ENCODE measurements at regions not wholly inside any gene's neighbourhood (a gene's known extent, or its start where the extent isn't known, plus 50 kb on each side); places are given as distances from the start of the nearest gene placed in this dataset.

- Mint-ChIP-seq H3K27ac (no peak overlapping the region), H3K9me3 (peaks cover 0 to 3% (median 1%) of the 10 kb centered on the region in 7 donors), H3K4me1 (no peaks in the 10 kb centered on the region), H3K4me3 (no peak overlapping the region), H3K27me3 (ENCODE audit: low read depth in 3 of 3) (no peaks in the 10 kb centered on the region), H3K36me3 (no peaks in the 10 kb centered on the region)
- no peaks in the 10 kb centered on the region for H3K36me3 ChIP-seq (replicated peaks in 1 of 2; ENCODE audit: control insufficient read depth in 1 of 2, insufficient read depth in 2 of 2, low read length in 2 of 2)
- DNase-seq, result no peak
- H3K27ac ChIP-seq (ENCODE audit: low read depth in 1 of 2, low read length in 2 of 2), result no peak overlapping the region
- H3K4me1 ChIP-seq (ENCODE audit: control insufficient read depth in 1 of 2, insufficient read depth in 2 of 2, low read length in 2 of 2), result no peaks in the 10 kb centered on the region
- no peaks in the 10 kb centered on the region for H3K79me2 ChIP-seq (ENCODE audit: insufficient read depth, low read length)
- H4K20me1 ChIP-seq (ENCODE audit: insufficient read depth, low read length), result no peaks in the 10 kb centered on the region
- no peak overlapping the region for H3K9ac ChIP-seq (ENCODE audit: insufficient read depth, low read length, poor library complexity, severe bottlenecking)
- no peak overlapping the region for H2AFZ ChIP-seq (ENCODE audit: insufficient read depth, low read depth, low read length, poor library complexity, severe bottlenecking)
- intact Hi-C loops (cut with micrococcal nuclease), result no loop called here
- TF ChIP-seq CTCF (IDR thresholded peaks at IDR 0.05), result no peak
- H3K27me3 ChIP-seq (ENCODE audit: control insufficient read depth in 2 of 2, insufficient read depth in 2 of 2, low read length in 2 of 2), result no peaks in the 10 kb centered on the region
- no peak overlapping the region for H3K4me3 ChIP-seq (replicated peaks in 1 of 3; ENCODE audit: low read depth in 2 of 3, low read length in 3 of 3)
- H3K9me3 ChIP-seq (replicated peaks in 1 of 2; ENCODE audit: control insufficient read depth in 1 of 2, insufficient read depth in 1 of 2, low read length in 2 of 2), result no peaks in the 10 kb centered on the region
- H3K4me2 ChIP-seq (replicated peaks; ENCODE audit: extremely low read depth, low read length, poor library complexity, severe bottlenecking), result no peak overlapping the region
These were observed 166.8 kb downstream of the RMST start for GRCh38 chr12:97629382-97629781.

DNA sequence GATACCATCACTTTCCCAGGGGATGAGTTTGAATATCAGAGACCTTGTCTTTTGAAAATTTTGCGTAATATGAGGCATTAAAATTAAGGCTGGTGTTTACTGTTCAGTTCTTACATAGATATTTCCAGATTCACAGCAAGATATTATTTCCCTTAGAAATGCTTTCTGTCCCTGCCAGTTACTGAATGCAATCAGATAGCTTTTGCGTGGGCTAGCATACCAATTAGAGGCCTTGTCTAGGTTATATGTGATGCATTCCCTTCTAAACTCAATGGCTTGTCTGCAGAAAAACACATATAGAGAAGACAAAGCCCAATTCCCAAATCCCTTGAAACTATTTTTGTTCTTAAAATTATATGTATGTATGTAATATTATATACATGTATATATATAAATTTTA, 167.8 kb downstream of the RMST start:
- intact Hi-C loops (cut with micrococcal nuclease), result no loop called here
- peaks cover 0 to 4% (median 2%) of the 10 kb centered on the region in 7 donors for H3K9me3 Mint-ChIP-seq
- H3K27me3 Mint-ChIP-seq (ENCODE audit: low read depth in 3 of 3), result no peaks in the 10 kb centered on the region
- H3K79me2 ChIP-seq (ENCODE audit: insufficient read depth, low read length), result no peaks in the 10 kb centered on the region
- no CpG with 5 or more reads among the region's 2 CpGs for WGBS (ENCODE audit: insufficient coverage)
- H3K27me3 ChIP-seq (ENCODE audit: control insufficient read depth in 2 of 2, insufficient read depth in 2 of 2, low read length in 2 of 2), result no peaks in the 10 kb centered on the region
- no peak overlapping the region for H3K4me3 ChIP-seq (replicated peaks in 1 of 3; ENCODE audit: low read depth in 2 of 3, low read length in 3 of 3)
- no peaks in the 10 kb centered on the region for H3K36me3 Mint-ChIP-seq
- no peak overlapping the region for H3K27ac ChIP-seq (ENCODE audit: low read depth in 1 of 2, low read length in 2 of 2)
- no peak overlapping the region for H3K27ac Mint-ChIP-seq
- no peak overlapping the region for H3K9ac ChIP-seq (ENCODE audit: insufficient read depth, low read length, poor library complexity, severe bottlenecking)
- H4K20me1 ChIP-seq (ENCODE audit: insufficient read depth, low read length), result no peaks in the 10 kb centered on the region
- no peaks in the 10 kb centered on the region for H3K4me1 ChIP-seq (ENCODE audit: control insufficient read depth in 1 of 2, insufficient read depth in 2 of 2, low read length in 2 of 2)
- DNase-seq, result no peak
- no peaks in the 10 kb centered on the region for H3K36me3 ChIP-seq (replicated peaks in 1 of 2; ENCODE audit: control insufficient read depth in 1 of 2, insufficient read depth in 2 of 2, low read length in 2 of 2)
- no peak overlapping the region for H2AFZ ChIP-seq (ENCODE audit: insufficient read depth, low read depth, low read length, poor library complexity, severe bottlenecking)
- H3K9me3 ChIP-seq (replicated peaks in 1 of 2; ENCODE audit: control insufficient read depth in 1 of 2, insufficient read depth in 1 of 2, low read length in 2 of 2), result no peaks in the 10 kb centered on the region
- no peak overlapping the region for H3K4me3 Mint-ChIP-seq
- H3K4me2 ChIP-seq (replicated peaks; ENCODE audit: extremely low read depth, low read length, poor library complexity, severe bottlenecking), result no peak overlapping the region
- H3K4me1 Mint-ChIP-seq, result no peaks in the 10 kb centered on the region
- TF ChIP-seq CTCF (IDR thresholded peaks at IDR 0.05), result no peak
